ENCODE measurements at regions not wholly inside any gene's neighbourhood (a gene's known extent, or its start where the extent isn't known, plus 50 kb on each side); places are given as distances from the start of the nearest gene placed in this dataset.
"Not testable (repeated sequence)": the region's sequence is repeated elsewhere in the genome, so short reads cannot be mapped to it uniquely, and the experiment has no call there.

- no peak for DNase-seq
Observed at GRCh38 chr7:136527554-136527953, 340.9 kb upstream of the CHRM2 start.

- no peak for DNase-seq
Observed at GRCh38 chr7:136526408-136527105, 341.9 kb upstream of the CHRM2 start.

DNA sequence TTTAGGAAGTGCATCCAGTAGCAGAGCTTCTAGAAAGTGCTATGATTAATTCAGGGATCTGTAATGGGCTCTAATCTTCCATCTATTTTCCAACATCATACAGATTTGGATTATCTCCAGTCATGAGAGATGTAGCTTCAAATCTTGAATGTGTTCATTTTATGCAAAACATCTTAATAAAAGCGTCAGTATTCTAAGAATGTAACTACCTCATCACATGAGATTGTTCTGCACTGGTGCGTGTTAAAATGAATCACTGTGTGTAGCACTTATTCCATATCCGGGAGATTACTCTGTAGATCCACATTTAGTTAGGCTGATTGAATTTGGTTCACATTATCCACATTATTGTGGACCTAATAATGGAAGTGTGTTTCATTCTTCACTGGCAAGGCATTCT is 344.9 kb upstream of the CHRM2 start:
- DNase-seq = no peak

- no peak for DNase-seq
Observed at GRCh38 chr7:136517971-136518370, 350.5 kb upstream of the CHRM2 start.

- DNase-seq = no peak
Observed at GRCh38 chr7:136514776-136515175, 353.7 kb upstream of the CHRM2 start.

- DNase-seq = no peak
Observed at GRCh38 chr7:136513744-136514143, 354.7 kb upstream of the CHRM2 start.

DNA sequence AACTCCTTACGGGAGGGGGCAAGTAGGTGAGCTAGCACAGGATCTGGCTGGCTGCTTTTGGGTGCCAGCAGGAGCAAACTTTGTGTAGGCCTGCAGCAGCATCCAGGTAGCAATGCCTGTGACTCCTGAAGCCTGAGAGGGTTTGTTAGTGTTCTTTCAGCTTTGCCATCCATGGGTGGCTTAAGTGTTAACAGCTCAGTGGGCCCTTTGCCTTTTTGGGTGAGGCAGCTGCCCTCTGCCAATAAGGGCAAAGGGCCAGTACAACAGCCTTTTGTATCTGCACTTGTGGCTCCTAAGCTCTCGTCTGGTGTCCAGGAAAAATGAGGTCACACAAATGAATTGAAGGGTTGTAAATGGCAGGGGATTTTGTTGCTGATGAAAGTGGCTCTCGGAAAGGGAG is 359.0 kb upstream of the CHRM2 start:
- no peak for DNase-seq

- DNase-seq = no peak
Observed at GRCh38 chr7:136502162-136502561, 366.3 kb upstream of the CHRM2 start.

DNA sequence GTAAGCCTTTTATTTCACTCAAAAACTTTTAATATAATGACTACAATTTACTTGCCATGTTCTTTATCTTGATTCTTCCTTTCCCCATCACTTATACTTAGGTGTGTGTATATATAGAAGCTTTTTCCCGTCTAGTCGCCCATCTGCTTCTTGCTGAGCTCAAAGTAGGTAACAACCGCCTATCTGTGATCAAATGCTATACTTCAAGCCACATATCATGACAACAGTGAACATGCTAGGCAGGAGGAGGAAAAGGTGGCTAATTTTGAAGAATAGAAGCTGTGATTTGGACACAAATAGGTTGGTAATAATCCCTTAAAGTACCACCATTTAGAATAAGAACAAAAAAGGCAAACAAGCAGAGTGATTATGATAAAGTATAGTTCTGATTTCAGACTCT is 367.3 kb upstream of the CHRM2 start:
- DNase-seq = no peak

DNA sequence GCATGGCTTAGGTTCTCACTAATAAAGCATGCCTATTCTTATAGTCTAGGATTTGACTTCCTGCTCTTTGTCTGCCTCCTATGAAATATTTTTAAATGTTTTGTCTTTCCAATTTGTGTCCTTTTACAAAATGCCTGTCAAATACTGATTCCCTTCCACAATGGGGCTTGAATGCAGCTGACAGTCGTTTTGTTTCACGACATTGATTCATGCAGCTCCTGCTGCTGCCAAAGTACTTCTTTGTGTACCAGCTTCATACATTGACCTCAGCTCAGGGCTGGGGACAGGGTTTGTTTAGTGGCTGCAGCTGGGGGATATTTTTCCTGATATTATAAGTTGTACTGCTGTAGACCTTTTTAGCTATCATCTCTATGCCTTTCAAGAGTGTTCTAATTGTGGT is 371.9 kb upstream of the CHRM2 start:
- DNase-seq = no peak

- no peak for DNase-seq
Observed at GRCh38 chr7:136495081-136495480, 373.4 kb upstream of the CHRM2 start.

GRCh38 chr7:136492366-136492765 is 376.1 kb upstream of the CHRM2 start:
- no peak for DNase-seq

GRCh38 chr7:136489808-136490207 is 378.6 kb upstream of the CHRM2 start:
- DNase-seq = no peak

- DNase-seq = no peak
Observed at GRCh38 chr7:136480901-136481300, 387.6 kb upstream of the CHRM2 start.

DNA sequence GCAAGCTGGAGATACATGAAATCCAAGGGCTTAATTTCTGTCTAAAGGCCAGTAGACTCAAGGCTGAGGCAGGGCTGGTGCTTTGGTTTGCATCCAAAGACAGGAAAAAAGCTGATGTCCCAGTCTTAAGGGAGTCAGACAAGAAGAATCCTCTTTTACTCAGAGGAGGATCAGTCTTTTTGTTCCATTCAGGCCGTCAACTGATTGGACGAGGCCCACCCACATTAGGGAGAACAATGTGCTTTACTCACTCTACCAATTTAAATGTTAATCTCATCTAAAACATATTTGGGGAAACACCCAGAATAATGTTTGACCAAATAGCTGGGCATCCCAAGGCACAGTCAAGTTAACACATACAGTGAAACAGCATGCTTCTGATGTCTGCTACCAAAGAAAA is 388.5 kb upstream of the CHRM2 start:
- no peak for DNase-seq

DNA sequence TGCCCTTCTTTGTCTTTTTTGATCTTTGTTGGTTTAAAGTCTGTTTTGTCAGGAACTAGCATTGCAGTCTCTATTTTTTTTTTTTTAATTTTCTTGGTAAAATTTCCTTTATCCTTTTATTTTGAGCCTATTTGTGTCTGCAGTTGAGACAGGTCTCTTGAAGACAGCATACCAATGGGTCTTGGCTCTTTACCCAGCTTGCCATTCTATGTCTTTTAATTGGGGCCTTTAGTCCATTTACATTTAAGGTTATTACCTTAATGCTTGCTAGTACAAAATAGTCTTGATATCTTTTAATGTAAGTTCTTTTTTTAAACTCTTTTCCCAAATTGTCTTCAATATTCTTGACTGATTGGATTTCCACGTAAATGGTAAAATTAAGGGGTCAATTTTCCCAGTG is 398.3 kb upstream of the CHRM2 start:
- DNase-seq = no peak

DNA sequence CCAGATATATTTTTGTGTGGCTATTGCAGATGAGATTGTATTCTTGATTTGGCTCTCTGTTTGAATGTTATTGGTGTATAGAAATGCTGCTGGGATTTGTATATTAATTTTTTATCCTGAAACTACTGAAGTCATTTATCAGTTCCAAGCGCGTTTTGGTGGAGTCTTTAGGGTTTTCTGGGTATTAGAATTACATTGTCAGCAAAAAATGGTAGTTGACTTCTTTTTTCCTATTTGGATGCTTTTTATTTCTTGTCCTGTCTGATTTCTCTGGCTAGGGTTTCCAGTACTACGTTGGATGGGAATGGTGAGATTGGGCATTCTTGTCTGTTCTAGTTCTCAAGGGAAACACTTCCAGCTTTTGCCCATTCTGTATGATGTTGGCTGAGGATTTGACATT is 415.5 kb upstream of the CHRM2 start:
- DNase-seq = no peak

GRCh38 chr7:136446751-136447150 is 421.7 kb upstream of the CHRM2 start:
- no peak for DNase-seq

GRCh38 chr7:136441835-136442234 is 426.6 kb upstream of the CHRM2 start:
- DNase-seq = no peak

GRCh38 chr7:136431736-136432135 is 436.7 kb upstream of the CHRM2 start:
- DNase-seq = not testable (repeated sequence)

- no peak for DNase-seq
Observed at GRCh38 chr7:136424058-136424457, 444.4 kb upstream of the CHRM2 start.

DNA sequence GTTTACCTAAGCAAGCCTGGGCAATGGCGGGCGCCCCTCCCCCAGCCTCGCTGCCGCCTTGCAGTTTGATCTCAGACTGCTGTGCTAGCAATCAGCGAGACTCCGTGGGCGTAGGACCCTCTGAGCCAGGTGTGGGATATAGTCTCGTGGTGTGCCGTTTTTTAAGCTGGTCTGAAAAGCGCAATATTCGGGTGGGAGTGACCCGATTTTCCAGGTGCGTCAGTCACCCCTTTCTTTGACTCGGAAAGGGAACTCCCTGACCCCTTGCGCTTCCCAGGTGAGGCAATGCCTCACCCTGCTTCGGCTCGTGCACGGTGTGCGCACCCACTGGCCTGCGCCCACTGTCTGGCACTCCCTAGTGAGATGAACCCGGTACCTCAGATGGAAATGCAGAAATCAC is 442.6 kb upstream of the MTPN start:
- not testable (repeated sequence) for DNase-seq

GRCh38 chr7:136412952-136413351 is 435.8 kb upstream of the MTPN start:
- no peak for DNase-seq

- peak; percentile 60 for DNase-seq
Observed at GRCh38 chr7:136405931-136406777, 429.0 kb upstream of the MTPN start.

- DNase-seq = no peak
Observed at GRCh38 chr7:136403591-136403990, 426.4 kb upstream of the MTPN start.

Data from NCI-H2029 treated with DMSO at 0.1 percent for 48 hours (cell line).